Vagina (tissue), 2 donors: ENCODE measurements at regions not wholly inside any gene's neighbourhood (a gene's known extent, or its start where the extent isn't known, plus 50 kb on each side); places are given as distances from the start of the nearest gene placed in this dataset.

Source experiments
- DNase-seq, 2 donors: peaks; one replicate each; pipeline ENCODE4 v3.0.0-alpha.2; 2017; ENCODE audit errors: extremely low spot score in 2 of 2
- H3K27ac ChIP-seq: fragments of 200-600 bp; sonication (generic); one replicate; pipeline ENCODE4 v1.5.1; 2019
- H3K27me3 ChIP-seq: fragments of 200-600 bp; sonication (generic); one replicate; pipeline ENCODE4 v1.5.1; 2019
- H3K36me3 ChIP-seq, 2 donors: fragments of 200-600 bp; sonication (generic); one replicate each; pipeline ENCODE4 v1.5.1; 2017 to 2019
- H3K4me1 ChIP-seq: fragments of 200-600 bp; sonication (generic); one replicate; pipeline ENCODE4 v1.5.1; 2019
- H3K4me3 ChIP-seq, 2 donors: fragments of 200-600 bp; sonication (generic); 1 replicate in 1 of 2; 2 replicates in 1 of 2; pipeline ENCODE4 v1.5.1; 2016 to 2019
- H3K9me3 ChIP-seq: fragments of 200-600 bp; sonication (generic); one replicate; pipeline ENCODE4 v1.5.1; 2019
- CTCF ChIP-seq, 3 experiments: fragments of 450-650 bp in 2 of 3; fragments of 200-600 bp in 1 of 3; sonication (generic) in 1 of 3; IDR thresholded peaks; one replicate each; pipeline ENCODE4 v1.5.1; 2017 to 2019; ENCODE audit warnings: antibody characterized with exemption in 3 of 3, mild to moderate bottlenecking in 2 of 3, moderate library complexity in 2 of 3
- POLR2A ChIP-seq, 2 donors: fragments of 450-650 bp; IDR thresholded peaks; one replicate each; pipeline ENCODE4 v1.6.1; 2017; ENCODE audit warnings: antibody characterized with exemption in 2 of 2, mild to moderate bottlenecking in 2 of 2, moderate library complexity in 2 of 2
- POLR2AphosphoS5 ChIP-seq, 2 donors: sonication (generic); formaldehyde crosslinking; IDR thresholded peaks; one replicate each; pipeline ENCODE4 v1.9.0; 2017; ENCODE audit warnings: antibody characterized with exemption in 2 of 2, mild to moderate bottlenecking in 2 of 2, low read depth in 1 of 2; ENCODE audit not compliant: insufficient read depth in 1 of 2
- intact Hi-C: fragments of 100-400 bp; cut with DNase I; formaldehyde crosslinking; loops from one replicate; pipeline ENCODE4 v1.15.1; 2023

- Histone ChIP-seq H3K27me3 (no peaks in the 10 kb centered on the region), H3K27ac (no peak overlapping the region), H3K9me3 (no peaks in the 10 kb centered on the region), H3K36me3 (no peaks in the 10 kb centered on the region), H3K4me1 (no peaks in the 10 kb centered on the region), H3K4me3 (no peak overlapping the region)
- TF ChIP-seq CTCF (IDR thresholded peaks at IDR 0.05) (no peak), POLR2A (IDR thresholded peaks at IDR 0.05) (no peak), POLR2AphosphoS5 (IDR thresholded peaks at IDR 0.05; ENCODE audit: insufficient read depth in 1 of 2, low read depth in 1 of 2) (no peak)
- no peak for DNase-seq
- intact Hi-C loops, result no loop called here
Observed at GRCh38 chr2:33709951-33710350, 110.9 kb upstream of the FAM98A start.

- intact Hi-C loops, result no loop called here
- no peak for TF ChIP-seq CTCF (IDR thresholded peaks at IDR 0.05)
- no peak for TF ChIP-seq POLR2A (IDR thresholded peaks at IDR 0.05)
- TF ChIP-seq POLR2AphosphoS5 (IDR thresholded peaks at IDR 0.05; ENCODE audit: insufficient read depth in 1 of 2, low read depth in 1 of 2), result no peak
- Histone ChIP-seq H3K27me3 (no peaks in the 10 kb centered on the region), H3K4me1 (no peaks in the 10 kb centered on the region), H3K4me3 (no peak overlapping the region), H3K9me3 (no peaks in the 10 kb centered on the region), H3K36me3 (no peaks in the 10 kb centered on the region), H3K27ac (no peak overlapping the region)
- DNase-seq, result no peak
Observed at GRCh38 chr2:33707312-33707711, 108.2 kb upstream of the FAM98A start.

- H3K27me3 ChIP-seq, result no peaks in the 10 kb centered on the region
- H3K4me3 ChIP-seq, result no peak overlapping the region
- TF ChIP-seq POLR2A (IDR thresholded peaks at IDR 0.05), result no peak
- TF ChIP-seq CTCF (IDR thresholded peaks at IDR 0.05), result no peak
- TF ChIP-seq POLR2AphosphoS5 (IDR thresholded peaks at IDR 0.05; ENCODE audit: insufficient read depth in 1 of 2, low read depth in 1 of 2), result no peak
- no peak for DNase-seq
- no peaks in the 10 kb centered on the region for H3K9me3 ChIP-seq
- intact Hi-C loops, result no loop called here
- no peaks in the 10 kb centered on the region for H3K36me3 ChIP-seq
- no peak overlapping the region for H3K27ac ChIP-seq
- no peaks in the 10 kb centered on the region for H3K4me1 ChIP-seq
Observed at GRCh38 chr2:33706410-33706809, 107.3 kb upstream of the FAM98A start.

- Histone ChIP-seq H3K27ac (no peak overlapping the region), H3K4me1 (no peaks in the 10 kb centered on the region), H3K4me3 (no peak overlapping the region), H3K9me3 (no peaks in the 10 kb centered on the region), H3K36me3 (no peaks in the 10 kb centered on the region), H3K27me3 (no peaks in the 10 kb centered on the region)
- intact Hi-C loops, result no loop called here
- no peak for TF ChIP-seq POLR2AphosphoS5 (IDR thresholded peaks at IDR 0.05; ENCODE audit: insufficient read depth in 1 of 2, low read depth in 1 of 2)
- TF ChIP-seq CTCF (IDR thresholded peaks at IDR 0.05), result no peak
- TF ChIP-seq POLR2A (IDR thresholded peaks at IDR 0.05), result no peak
- no peak for DNase-seq
Observed at GRCh38 chr2:33704406-33704855, 105.3 kb upstream of the FAM98A start.

- no peaks in the 10 kb centered on the region for H3K27me3 ChIP-seq
- H3K27ac ChIP-seq, result no peak overlapping the region
- TF ChIP-seq CTCF (IDR thresholded peaks at IDR 0.05), result no peak
- no peak for TF ChIP-seq POLR2AphosphoS5 (IDR thresholded peaks at IDR 0.05; ENCODE audit: insufficient read depth in 1 of 2, low read depth in 1 of 2)
- no peak for TF ChIP-seq POLR2A (IDR thresholded peaks at IDR 0.05)
- no peaks in the 10 kb centered on the region for H3K4me1 ChIP-seq
- H3K4me3 ChIP-seq, result no peak overlapping the region
- no peaks in the 10 kb centered on the region for H3K36me3 ChIP-seq
- no peaks in the 10 kb centered on the region for H3K9me3 ChIP-seq
- no peak for DNase-seq
- intact Hi-C loops, result no loop called here
Observed at GRCh38 chr2:33696234-33696633, 97.1 kb upstream of the FAM98A start.
